ENCODE measurements at regions not wholly inside any gene's neighbourhood (a gene's known extent, or its start where the extent isn't known, plus 50 kb on each side); places are given as distances from the start of the nearest gene placed in this dataset.

- TF ChIP-seq POLR2A (IDR thresholded peaks at IDR 0.05) (no peak), CTCF (IDR thresholded peaks at IDR 0.05) (no peak)
- Histone ChIP-seq H3K27me3 (no peaks in the 10 kb centered on the region), H3K27ac (no peak overlapping the region), H3K4me3 (no peak overlapping the region), H3K36me3 (no peaks in the 10 kb centered on the region), H3K4me1 (no peaks in the 10 kb centered on the region), H3K9me3 (no peaks in the 10 kb centered on the region)
- no peak for DNase-seq
- 44 to 60% methylated on average over 4 of the region's 4 CpGs for whole genome bisulfite sequencing, 2 donors
- intact Hi-C loops (cut with DNase I) = no loop called here
Observed at GRCh38 chr7:85287106-85287825, 100.4 kb upstream of the SEMA3D start.

- 35 to 36% methylated on average over 3 of the region's 3 CpGs for WGBS, 2 donors
- Histone ChIP-seq H3K9me3 (no peaks in the 10 kb centered on the region), H3K36me3 (no peaks in the 10 kb centered on the region), H3K4me3 (no peak overlapping the region), H3K27me3 (no peaks in the 10 kb centered on the region), H3K4me1 (no peaks in the 10 kb centered on the region), H3K27ac (no peak overlapping the region)
- intact Hi-C loops (cut with DNase I) = no loop called here
- DNase-seq = no peak
- TF ChIP-seq POLR2A (IDR thresholded peaks at IDR 0.05) (no peak), CTCF (IDR thresholded peaks at IDR 0.05) (no peak)
Observed at GRCh38 chr7:85286446-85286845, 99.6 kb upstream of the SEMA3D start.

DNA sequence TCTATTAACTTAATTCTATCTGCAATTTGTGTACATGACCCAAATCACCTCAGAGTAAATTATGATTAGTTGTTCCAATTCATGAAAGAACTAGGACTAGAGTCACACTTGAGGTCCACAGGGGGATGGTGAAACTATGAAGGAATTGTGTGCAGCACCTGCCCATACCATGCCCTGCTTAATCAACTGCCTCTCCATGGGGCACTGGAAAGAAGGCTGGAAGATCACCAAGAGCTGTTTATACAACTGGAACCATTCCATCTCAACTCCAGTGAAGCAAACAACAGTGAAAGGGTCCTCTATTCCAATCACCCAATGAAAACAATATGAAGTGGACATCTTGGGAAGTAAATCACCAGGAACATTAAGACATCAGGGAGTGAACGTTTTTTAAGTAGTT lies 98.7 kb upstream of the SEMA3D start:
- no peak for TF ChIP-seq CTCF (IDR thresholded peaks at IDR 0.05)
- no peak for TF ChIP-seq POLR2A (IDR thresholded peaks at IDR 0.05)
- 25 to 27% methylated on average over 1 of the region's 1 CpG for WGBS, 2 donors

GRCh38 chr7:85275204-85275603 lies 88.3 kb upstream of the SEMA3D start:
- H3K27ac ChIP-seq = no peak overlapping the region
- H3K9me3 ChIP-seq = no peaks in the 10 kb centered on the region
- DNase-seq = no peak
- no peak overlapping the region for H3K4me3 ChIP-seq
- no peaks in the 10 kb centered on the region for H3K27me3 ChIP-seq
- 62 to 66% methylated on average over 5 of the region's 5 CpGs for WGBS, 2 donors
- H3K36me3 ChIP-seq = no peaks in the 10 kb centered on the region
- H3K4me1 ChIP-seq = no peaks in the 10 kb centered on the region
- intact Hi-C loops (cut with DNase I) = no loop called here
- no peak for TF ChIP-seq CTCF (IDR thresholded peaks at IDR 0.05)
- TF ChIP-seq POLR2A (IDR thresholded peaks at IDR 0.05) = no peak

More for the DNA sequence above, 98.7 kb upstream of the SEMA3D start:
- H3K27me3 ChIP-seq = no peaks in the 10 kb centered on the region
- no peaks in the 10 kb centered on the region for H3K4me1 ChIP-seq
- no peak overlapping the region for H3K27ac ChIP-seq
- no peak for DNase-seq
- no peak overlapping the region for H3K4me3 ChIP-seq
- H3K36me3 ChIP-seq = no peaks in the 10 kb centered on the region
- H3K9me3 ChIP-seq = no peaks in the 10 kb centered on the region
- intact Hi-C loops (cut with DNase I) = no loop called here

DNA sequence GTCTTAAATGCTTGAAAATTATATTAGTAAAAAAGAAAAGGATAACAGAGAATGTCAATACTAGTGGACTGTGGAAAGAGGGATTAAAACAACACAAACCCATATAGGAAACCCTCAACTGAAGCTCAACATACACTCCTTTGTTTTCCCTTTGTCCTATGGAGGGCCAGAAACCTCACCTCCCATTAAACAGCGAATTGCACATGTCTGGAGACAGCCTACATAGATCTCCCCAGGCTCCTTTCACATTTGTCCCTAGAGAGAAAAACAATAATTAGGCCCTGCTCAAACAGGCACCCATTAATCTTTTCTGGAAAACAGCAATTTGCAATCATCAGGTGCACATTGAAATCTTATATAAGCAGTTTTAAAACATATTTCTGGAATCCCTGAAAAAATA lies 87.6 kb upstream of the SEMA3D start:
- H3K36me3 ChIP-seq = no peaks in the 10 kb centered on the region
- 41 to 56% methylated on average over 1 of the region's 1 CpG for WGBS, 2 donors
- TF ChIP-seq CTCF (IDR thresholded peaks at IDR 0.05) (no peak), POLR2A (IDR thresholded peaks at IDR 0.05) (no peak)
- no peaks in the 10 kb centered on the region for H3K9me3 ChIP-seq
- intact Hi-C loops (cut with DNase I) = no loop called here
- H3K4me1 ChIP-seq = no peaks in the 10 kb centered on the region
- no peak overlapping the region for H3K4me3 ChIP-seq
- no peak for DNase-seq
- H3K27ac ChIP-seq = no peak overlapping the region
- H3K27me3 ChIP-seq = no peaks in the 10 kb centered on the region

Measured in esophagus squamous epithelium (tissue), 5 donors.